LNCaP clone FGC (cell line): ENCODE measurements at regions not wholly inside any gene's neighbourhood (a gene's known extent, or its start where the extent isn't known, plus 50 kb on each side); places are given as distances from the start of the nearest gene placed in this dataset.

Source experiments
- DNase-seq: peaks from one replicate; pipeline ENCODE4 v3.0.0-alpha.2; 2011; ENCODE audit warnings: low read depth
- H3K4me3 ChIP-seq: 2 replicates; pipeline ENCODE4 v1.5.1; 2011; ENCODE audit warnings: mild to moderate bottlenecking, low read depth, low read length, control low read depth
- TF ChIP-seq, protein P1 (sequence below): IDR thresholded peaks from 2 replicates; pipeline ENCODE4 v1.5.1; 2012; ENCODE audit warnings: mild to moderate bottlenecking; ENCODE audit not compliant: control insufficient read depth, insufficient read depth; ENCODE audit errors: extremely low read depth

- no peak overlapping the region for H3K4me3 ChIP-seq
- TF ChIP-seq, protein P1, sequence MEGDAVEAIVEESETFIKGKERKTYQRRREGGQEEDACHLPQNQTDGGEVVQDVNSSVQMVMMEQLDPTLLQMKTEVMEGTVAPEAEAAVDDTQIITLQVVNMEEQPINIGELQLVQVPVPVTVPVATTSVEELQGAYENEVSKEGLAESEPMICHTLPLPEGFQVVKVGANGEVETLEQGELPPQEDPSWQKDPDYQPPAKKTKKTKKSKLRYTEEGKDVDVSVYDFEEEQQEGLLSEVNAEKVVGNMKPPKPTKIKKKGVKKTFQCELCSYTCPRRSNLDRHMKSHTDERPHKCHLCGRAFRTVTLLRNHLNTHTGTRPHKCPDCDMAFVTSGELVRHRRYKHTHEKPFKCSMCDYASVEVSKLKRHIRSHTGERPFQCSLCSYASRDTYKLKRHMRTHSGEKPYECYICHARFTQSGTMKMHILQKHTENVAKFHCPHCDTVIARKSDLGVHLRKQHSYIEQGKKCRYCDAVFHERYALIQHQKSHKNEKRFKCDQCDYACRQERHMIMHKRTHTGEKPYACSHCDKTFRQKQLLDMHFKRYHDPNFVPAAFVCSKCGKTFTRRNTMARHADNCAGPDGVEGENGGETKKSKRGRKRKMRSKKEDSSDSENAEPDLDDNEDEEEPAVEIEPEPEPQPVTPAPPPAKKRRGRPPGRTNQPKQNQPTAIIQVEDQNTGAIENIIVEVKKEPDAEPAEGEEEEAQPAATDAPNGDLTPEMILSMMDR = no peak
- no peak for DNase-seq
Observed at GRCh38 chr11:115555336-115556090, 51.3 kb upstream of the CADM1 start.
